ENCODE measurements at regions not wholly inside any gene's neighbourhood (a gene's known extent, or its start where the extent isn't known, plus 50 kb on each side); places are given as distances from the start of the nearest gene placed in this dataset.

- no peak for DNase-seq
Observed at GRCh38 chr20:16947479-16947878, 199.3 kb downstream of the OTOR start.

GRCh38 chr20:16951876-16952275 is 203.7 kb downstream of the OTOR start:
- no peak for DNase-seq

GRCh38 chr20:16952965-16953364 is 204.8 kb downstream of the OTOR start:
- DNase-seq: no peak

- no peak for DNase-seq
Observed at GRCh38 chr20:16953858-16954257, 205.7 kb downstream of the OTOR start.

- no peak for DNase-seq
Observed at GRCh38 chr20:16955462-16955861, 207.3 kb downstream of the OTOR start.

- no peak for DNase-seq
Observed at GRCh38 chr20:16955971-16956370, 207.8 kb downstream of the OTOR start.

- DNase-seq: no peak
Observed at GRCh38 chr20:16965401-16965800, 217.2 kb downstream of the OTOR start.

- no peak for DNase-seq
Observed at GRCh38 chr20:16966276-16966880, 218.2 kb downstream of the OTOR start.

- DNase-seq: no peak
Observed at GRCh38 chr20:16968099-16968498, 219.9 kb downstream of the OTOR start.

- DNase-seq: no peak
Observed at GRCh38 chr20:16970776-16971175, 222.6 kb downstream of the OTOR start.

- no peak for DNase-seq
Observed at GRCh38 chr20:16974080-16974854, 226.1 kb downstream of the OTOR start.

- DNase-seq: no peak
Observed at GRCh38 chr20:16974855-16975162, 226.7 kb downstream of the OTOR start.

GRCh38 chr20:16975682-16976081 is 227.5 kb downstream of the OTOR start:
- DNase-seq: no peak

GRCh38 chr20:16978497-16978896 is 230.3 kb downstream of the OTOR start:
- DNase-seq: no peak

GRCh38 chr20:16982091-16982726 is 234.1 kb downstream of the OTOR start:
- DNase-seq: no peak

GRCh38 chr20:16984481-16984880 is 236.3 kb downstream of the OTOR start:
- DNase-seq: no peak

- DNase-seq: no peak
Observed at GRCh38 chr20:17003170-17003870, 223.5 kb upstream of the PCSK2 start.

GRCh38 chr20:17010181-17010580 is 216.7 kb upstream of the PCSK2 start:
- no peak for DNase-seq

- DNase-seq: no peak
Observed at GRCh38 chr20:17012546-17013226, 214.2 kb upstream of the PCSK2 start.

GRCh38 chr20:17014217-17014616 is 212.6 kb upstream of the PCSK2 start:
- DNase-seq: no peak

GRCh38 chr20:17014756-17015366 is 212.0 kb upstream of the PCSK2 start:
- no peak for DNase-seq

GRCh38 chr20:17017232-17017631 is 209.6 kb upstream of the PCSK2 start:
- no peak for DNase-seq

- DNase-seq: no peak
Observed at GRCh38 chr20:17021481-17021880, 205.4 kb upstream of the PCSK2 start.

Data from central memory CD4-positive, alpha-beta T cell (primary cell).